Ascending aorta (tissue), 2 donors: ENCODE measurements at regions not wholly inside any gene's neighbourhood (a gene's known extent, or its start where the extent isn't known, plus 50 kb on each side); places are given as distances from the start of the nearest gene placed in this dataset.

ENCODE experiments used
- DNase-seq, 2 donors: peaks; one replicate each; pipeline ENCODE4 v3.0.0-alpha.2; 2019; ENCODE audit warnings: low spot score in 2 of 2
- H3K27ac ChIP-seq, 2 donors: fragments of 200-600 bp; sonication (generic); one replicate each; pipeline ENCODE4 v1.5.1; 2016 to 2017; ENCODE audit warnings: mild to moderate bottlenecking in 1 of 2
- H3K27me3 ChIP-seq: fragments of 200-600 bp; sonication (generic); one replicate; pipeline ENCODE4 v1.5.1; 2017
- H3K36me3 ChIP-seq, 2 donors: fragments of 200-600 bp; sonication (generic); one replicate each; pipeline ENCODE4 v1.5.1; 2016
- H3K4me1 ChIP-seq, 2 donors: fragments of 200-600 bp; sonication (generic); one replicate each; pipeline ENCODE4 v1.5.1; 2016 to 2017; ENCODE audit warnings: mild to moderate bottlenecking in 1 of 2
- H3K4me3 ChIP-seq, 2 donors: fragments of 200-600 bp; sonication (generic); one replicate each; pipeline ENCODE4 v1.5.1; 2016 to 2017; ENCODE audit warnings: mild to moderate bottlenecking in 1 of 2
- H3K9me3 ChIP-seq, 2 donors: fragments of 200-600 bp; sonication (generic); one replicate each; pipeline ENCODE4 v1.5.1; 2016
- intact Hi-C: fragments of 100-400 bp; cut with DNase I; formaldehyde crosslinking; loops from one replicate; pipeline ENCODE4 v1.15.1; 2023
- TF ChIP-seq, protein P1 (sequence below), 3 experiments: fragments of 200-600 bp in 2 of 3; fragments of 450-650 bp in 1 of 3; sonication (generic) in 2 of 3; IDR thresholded peaks; one replicate each; pipeline ENCODE4 v1.5.1; 2016 to 2019; ENCODE audit warnings: antibody characterized with exemption in 3 of 3, mild to moderate bottlenecking in 1 of 3, moderate library complexity in 1 of 3

DNA sequence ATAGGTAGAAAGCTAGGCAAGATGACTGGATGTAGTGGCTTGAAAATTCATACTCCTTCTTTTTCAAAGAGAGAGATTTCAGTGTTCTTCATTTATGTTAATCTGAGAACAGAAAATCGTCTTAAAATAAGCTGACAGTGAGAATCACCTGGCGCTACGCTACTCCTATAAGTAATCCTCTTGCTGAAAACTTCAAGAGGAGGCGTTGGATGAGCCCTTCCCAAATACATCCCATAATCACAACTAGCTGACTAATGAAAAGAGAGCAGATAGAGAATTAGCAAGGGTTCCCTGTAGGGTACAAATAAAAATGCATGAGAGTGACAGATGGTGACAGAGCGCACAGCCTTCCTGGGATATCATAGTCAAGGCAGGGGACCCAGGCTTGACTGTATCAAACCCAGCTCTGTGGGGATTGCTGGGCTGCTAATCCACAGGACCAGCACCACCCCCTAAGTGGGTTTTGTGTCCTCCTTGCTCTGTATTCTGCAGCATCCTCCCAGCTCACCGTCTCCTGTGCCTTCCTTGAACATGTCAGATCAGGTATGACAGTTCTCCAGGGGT, 280.2 kb downstream of the SP3 start:
- no peak for DNase-seq
- intact Hi-C loops = no loop called here
- TF ChIP-seq, protein P1, sequence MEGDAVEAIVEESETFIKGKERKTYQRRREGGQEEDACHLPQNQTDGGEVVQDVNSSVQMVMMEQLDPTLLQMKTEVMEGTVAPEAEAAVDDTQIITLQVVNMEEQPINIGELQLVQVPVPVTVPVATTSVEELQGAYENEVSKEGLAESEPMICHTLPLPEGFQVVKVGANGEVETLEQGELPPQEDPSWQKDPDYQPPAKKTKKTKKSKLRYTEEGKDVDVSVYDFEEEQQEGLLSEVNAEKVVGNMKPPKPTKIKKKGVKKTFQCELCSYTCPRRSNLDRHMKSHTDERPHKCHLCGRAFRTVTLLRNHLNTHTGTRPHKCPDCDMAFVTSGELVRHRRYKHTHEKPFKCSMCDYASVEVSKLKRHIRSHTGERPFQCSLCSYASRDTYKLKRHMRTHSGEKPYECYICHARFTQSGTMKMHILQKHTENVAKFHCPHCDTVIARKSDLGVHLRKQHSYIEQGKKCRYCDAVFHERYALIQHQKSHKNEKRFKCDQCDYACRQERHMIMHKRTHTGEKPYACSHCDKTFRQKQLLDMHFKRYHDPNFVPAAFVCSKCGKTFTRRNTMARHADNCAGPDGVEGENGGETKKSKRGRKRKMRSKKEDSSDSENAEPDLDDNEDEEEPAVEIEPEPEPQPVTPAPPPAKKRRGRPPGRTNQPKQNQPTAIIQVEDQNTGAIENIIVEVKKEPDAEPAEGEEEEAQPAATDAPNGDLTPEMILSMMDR (IDR thresholded peaks at IDR 0.05) = no peak
- peaks cover 0 to 4% of the 10 kb centered on the region in 2 donors for H3K9me3 ChIP-seq
- H3K4me3 ChIP-seq = no peak overlapping the region
- H3K27me3 ChIP-seq = no peaks in the 10 kb centered on the region
- no peak overlapping the region for H3K27ac ChIP-seq
- H3K4me1 ChIP-seq = no peaks in the 10 kb centered on the region
- no peaks in the 10 kb centered on the region for H3K36me3 ChIP-seq

GRCh38 chr2:173690349-173690748, 274.8 kb downstream of the SP3 start:
- Histone ChIP-seq H3K27ac (no peak overlapping the region), H3K4me1 (no peaks in the 10 kb centered on the region), H3K4me3 (no peak overlapping the region), H3K36me3 (no peaks in the 10 kb centered on the region), H3K9me3 (no peaks in the 10 kb centered on the region), H3K27me3 (no peaks in the 10 kb centered on the region)
- TF ChIP-seq, protein P1 (IDR thresholded peaks at IDR 0.05) = no peak
- intact Hi-C loops = no loop called here
- DNase-seq = no peak

- Histone ChIP-seq H3K9me3 (no peaks in the 10 kb centered on the region), H3K4me1 (no peaks in the 10 kb centered on the region), H3K36me3 (no peaks in the 10 kb centered on the region), H3K27me3 (no peaks in the 10 kb centered on the region), H3K4me3 (no peak overlapping the region), H3K27ac (no peak overlapping the region)
- DNase-seq = no peak
- TF ChIP-seq, protein P1 (IDR thresholded peaks at IDR 0.05) = no peak
- intact Hi-C loops = no loop called here
These were observed 273.1 kb downstream of the SP3 start for GRCh38 chr2:173692068-173692467.

DNA sequence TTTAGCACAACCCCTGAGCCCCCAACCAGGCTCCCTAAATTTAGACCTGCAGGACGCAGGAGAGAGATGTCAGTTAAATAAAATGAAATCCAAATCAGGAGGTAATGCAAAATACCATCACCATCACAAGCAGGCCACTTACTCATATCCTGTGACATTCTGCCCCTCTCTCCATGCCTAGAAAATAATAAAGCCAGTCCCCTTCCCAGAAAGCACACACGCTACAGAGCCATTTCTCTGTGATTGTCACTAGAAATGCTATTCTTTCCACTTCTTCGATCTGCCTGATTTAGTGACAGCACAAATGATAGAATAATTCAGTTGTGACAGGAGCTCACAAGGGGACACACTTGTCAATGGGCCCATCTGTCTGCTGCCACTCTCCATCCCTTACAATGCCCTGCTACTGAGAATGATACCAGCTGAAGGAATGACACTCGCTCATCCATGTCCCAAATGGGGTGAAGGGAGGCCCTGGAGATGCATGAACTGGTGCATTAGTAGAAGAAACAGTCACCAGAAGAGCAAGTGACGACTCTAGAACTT, 272.1 kb downstream of the SP3 start:
- Histone ChIP-seq H3K9me3 (no peaks in the 10 kb centered on the region), H3K27ac (no peak overlapping the region), H3K4me3 (no peak overlapping the region), H3K27me3 (no peaks in the 10 kb centered on the region), H3K36me3 (no peaks in the 10 kb centered on the region), H3K4me1 (no peaks in the 10 kb centered on the region)
- no peak for DNase-seq
- TF ChIP-seq, protein P1 (IDR thresholded peaks at IDR 0.05) = no peak
- intact Hi-C loops = no loop called here

DNA sequence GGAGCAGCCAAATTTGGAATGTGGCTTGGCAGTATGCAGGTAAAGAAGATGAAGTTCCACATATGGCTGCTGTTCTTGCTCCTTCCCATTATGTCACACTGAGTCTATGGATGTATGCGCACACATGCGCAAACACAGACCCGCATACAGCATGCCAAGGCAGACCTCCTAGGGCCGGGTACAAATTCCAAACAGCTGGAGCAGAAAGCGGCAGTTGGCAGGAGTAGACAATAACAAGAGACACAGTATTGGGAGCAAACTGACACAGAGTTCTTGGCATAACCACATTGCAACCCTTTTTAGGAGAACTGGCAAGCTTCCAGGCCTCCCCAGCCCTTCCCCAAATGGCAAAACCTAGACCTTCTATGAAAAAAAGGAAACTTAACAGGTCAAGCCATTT, 268.9 kb downstream of the SP3 start:
- Histone ChIP-seq H3K36me3 (no peaks in the 10 kb centered on the region), H3K4me3 (no peak overlapping the region), H3K4me1 (no peaks in the 10 kb centered on the region), H3K27ac (no peak overlapping the region), H3K27me3 (no peaks in the 10 kb centered on the region), H3K9me3 (no peaks in the 10 kb centered on the region)
- DNase-seq = no peak
- intact Hi-C loops = no loop called here
- TF ChIP-seq, protein P1 (IDR thresholded peaks at IDR 0.05) = no peak

- DNase-seq = no peak
These were observed 267.2 kb downstream of the SP3 start for GRCh38 chr2:173697929-173698328.

More at GRCh38 chr2:173697929-173698328, 267.2 kb downstream of the SP3 start:
- intact Hi-C loops = no loop called here
- no peaks in the 10 kb centered on the region for H3K36me3 ChIP-seq
- no peak overlapping the region for H3K27ac ChIP-seq
- no peaks in the 10 kb centered on the region for H3K27me3 ChIP-seq
- no peaks in the 10 kb centered on the region for H3K9me3 ChIP-seq
- H3K4me3 ChIP-seq = no peak overlapping the region
- TF ChIP-seq, protein P1 (IDR thresholded peaks at IDR 0.05) = no peak
- H3K4me1 ChIP-seq = no peaks in the 10 kb centered on the region
